Esophagus muscularis mucosa (tissue), 4 donors: ENCODE measurements at regions not wholly inside any gene's neighbourhood (a gene's known extent, or its start where the extent isn't known, plus 50 kb on each side); places are given as distances from the start of the nearest gene placed in this dataset.

ENCODE experiments used
- DNase-seq: peaks from one replicate; pipeline ENCODE4 v3.0.0-alpha.2; 2017; ENCODE audit errors: extremely low spot score
- H3K27ac ChIP-seq, 4 donors: fragments of 200-600 bp; sonication (generic); replicated peaks in 1 of 4; 1 replicate in 3 of 4; 2 replicates in 1 of 4; pipeline ENCODE4 v1.5.1; 2016 to 2019; ENCODE audit warnings: mild to moderate bottlenecking in 1 of 4
- H3K27me3 ChIP-seq, 4 donors: fragments of 200-600 bp; sonication (generic); one replicate each; pipeline versions ENCODE4 v1.5.1 to v1.6.0; 2016 to 2019
- H3K36me3 ChIP-seq, 4 donors: fragments of 200-600 bp; sonication (generic); one replicate each; pipeline ENCODE4 v1.5.1; 2016 to 2019
- H3K4me1 ChIP-seq, 4 donors: fragments of 200-600 bp; sonication (generic); one replicate each; pipeline ENCODE4 v1.5.1; 2016 to 2019
- H3K4me3 ChIP-seq, 4 donors: fragments of 200-600 bp; sonication (generic); 1 replicate in 2 of 4; 2 replicates in 2 of 4; pipeline ENCODE4 v1.5.1; 2016 to 2019; ENCODE audit warnings: mild to moderate bottlenecking in 4 of 4, moderate library complexity in 1 of 4
- H3K9me3 ChIP-seq, 4 donors: fragments of 200-600 bp; sonication (generic); 1 replicate in 3 of 4; 2 replicates in 1 of 4; pipeline ENCODE4 v1.5.1; 2016 to 2019
- EP300 ChIP-seq: sonication (generic); formaldehyde crosslinking; IDR thresholded peaks from one replicate; pipeline ENCODE4 v1.6.1; 2017; ENCODE audit warnings: antibody characterized with exemption
- POLR2A ChIP-seq: fragments of 450-650 bp; IDR thresholded peaks from one replicate; pipeline ENCODE4 v1.6.1; 2017; ENCODE audit warnings: antibody characterized with exemption, moderate library complexity, mild to moderate bottlenecking, low read depth
- POLR2AphosphoS5 ChIP-seq, 2 donors: sonication (generic); formaldehyde crosslinking; IDR thresholded peaks; one replicate each; pipeline ENCODE4 v1.6.1; 2017; ENCODE audit warnings: antibody characterized with exemption in 2 of 2
- WGBS: methylation state at CpG from one replicate; pipeline ENCODE4 v1.1.5; 2018; 5-methylcytosine and 5-hydroxymethylcytosine counted together
- intact Hi-C: fragments of 100-400 bp; cut with DNase I; formaldehyde crosslinking; loops from one replicate; pipeline ENCODE4 v1.15.1; 2023
- TF ChIP-seq, protein P1 (sequence below), 3 experiments: fragments of 200-600 bp in 2 of 3; fragments of 450-650 bp in 1 of 3; sonication (generic) in 2 of 3; IDR thresholded peaks; one replicate each; pipeline ENCODE4 v1.5.1; 2017 to 2019; ENCODE audit warnings: antibody characterized with exemption in 3 of 3, mild to moderate bottlenecking in 2 of 3, moderate library complexity in 1 of 3

- Histone ChIP-seq H3K4me1 (no peaks in the 10 kb centered on the region), H3K36me3 (no peaks in the 10 kb centered on the region), H3K27ac (no peak overlapping the region), H3K9me3 (no peaks in the 10 kb centered on the region), H3K27me3 (no peaks in the 10 kb centered on the region), H3K4me3 (no peak overlapping the region)
- 76% methylated on average over 1 of the region's 1 CpG for WGBS
- TF ChIP-seq POLR2AphosphoS5 (IDR thresholded peaks at IDR 0.05) (no peak), POLR2A (no peak), EP300 (no peak)
- TF ChIP-seq, protein P1, sequence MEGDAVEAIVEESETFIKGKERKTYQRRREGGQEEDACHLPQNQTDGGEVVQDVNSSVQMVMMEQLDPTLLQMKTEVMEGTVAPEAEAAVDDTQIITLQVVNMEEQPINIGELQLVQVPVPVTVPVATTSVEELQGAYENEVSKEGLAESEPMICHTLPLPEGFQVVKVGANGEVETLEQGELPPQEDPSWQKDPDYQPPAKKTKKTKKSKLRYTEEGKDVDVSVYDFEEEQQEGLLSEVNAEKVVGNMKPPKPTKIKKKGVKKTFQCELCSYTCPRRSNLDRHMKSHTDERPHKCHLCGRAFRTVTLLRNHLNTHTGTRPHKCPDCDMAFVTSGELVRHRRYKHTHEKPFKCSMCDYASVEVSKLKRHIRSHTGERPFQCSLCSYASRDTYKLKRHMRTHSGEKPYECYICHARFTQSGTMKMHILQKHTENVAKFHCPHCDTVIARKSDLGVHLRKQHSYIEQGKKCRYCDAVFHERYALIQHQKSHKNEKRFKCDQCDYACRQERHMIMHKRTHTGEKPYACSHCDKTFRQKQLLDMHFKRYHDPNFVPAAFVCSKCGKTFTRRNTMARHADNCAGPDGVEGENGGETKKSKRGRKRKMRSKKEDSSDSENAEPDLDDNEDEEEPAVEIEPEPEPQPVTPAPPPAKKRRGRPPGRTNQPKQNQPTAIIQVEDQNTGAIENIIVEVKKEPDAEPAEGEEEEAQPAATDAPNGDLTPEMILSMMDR (IDR thresholded peaks at IDR 0.05) = no peak
- DNase-seq = no peak
- intact Hi-C loops = no loop called here
These were observed 133.4 kb upstream of the PAPPA start for GRCh38 chr9:116020146-116020545.

GRCh38 chr9:116020801-116021200, 132.8 kb upstream of the PAPPA start:
- no peak for DNase-seq
- no peak for TF ChIP-seq EP300
- no peak for TF ChIP-seq POLR2AphosphoS5 (IDR thresholded peaks at IDR 0.05)
- TF ChIP-seq, protein P1 (IDR thresholded peaks at IDR 0.05) = no peak
- Histone ChIP-seq H3K27me3 (no peaks in the 10 kb centered on the region), H3K27ac (no peak overlapping the region), H3K4me3 (no peak overlapping the region), H3K9me3 (no peaks in the 10 kb centered on the region), H3K4me1 (no peaks in the 10 kb centered on the region), H3K36me3 (no peaks in the 10 kb centered on the region)
- intact Hi-C loops = no loop called here

DNA sequence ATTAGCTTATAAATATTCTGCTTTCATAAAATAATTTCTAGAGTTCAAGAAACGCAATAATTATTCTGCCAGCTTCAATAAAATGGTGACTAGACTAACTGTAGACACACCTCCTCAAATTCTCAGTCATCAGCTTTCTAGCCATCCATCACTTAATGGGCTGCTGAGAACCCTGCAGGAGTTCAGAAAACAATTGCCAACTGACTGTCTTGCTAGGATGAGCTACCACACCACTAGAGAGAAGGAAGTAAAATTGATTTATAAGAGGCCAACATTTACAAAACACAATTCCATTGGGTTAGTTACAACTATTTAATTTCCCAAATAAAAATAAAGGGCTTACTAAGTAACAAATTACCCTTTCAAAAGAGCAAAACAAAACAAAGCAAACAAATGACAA, 126.5 kb upstream of the PAPPA start:
- no peak for TF ChIP-seq EP300
- no peak for TF ChIP-seq POLR2AphosphoS5 (IDR thresholded peaks at IDR 0.05)
- TF ChIP-seq POLR2A = no peak
- TF ChIP-seq, protein P1 (IDR thresholded peaks at IDR 0.05) = no peak
- Histone ChIP-seq H3K27me3 (no peaks in the 10 kb centered on the region), H3K27ac (no peak overlapping the region), H3K9me3 (peaks cover 0 to 12% (median 9%) of the 10 kb centered on the region in 4 donors), H3K36me3 (no peaks in the 10 kb centered on the region), H3K4me3 (no peak overlapping the region), H3K4me1 (no peaks in the 10 kb centered on the region)
- intact Hi-C loops = no loop called here
- 85% methylated on average over 1 of the region's 1 CpG for WGBS
- DNase-seq = no peak

- 60% methylated on average over 1 of the region's 1 CpG for WGBS
- intact Hi-C loops = no loop called here
These were observed 126.1 kb upstream of the PAPPA start for GRCh38 chr9:116027511-116027910.

DNA sequence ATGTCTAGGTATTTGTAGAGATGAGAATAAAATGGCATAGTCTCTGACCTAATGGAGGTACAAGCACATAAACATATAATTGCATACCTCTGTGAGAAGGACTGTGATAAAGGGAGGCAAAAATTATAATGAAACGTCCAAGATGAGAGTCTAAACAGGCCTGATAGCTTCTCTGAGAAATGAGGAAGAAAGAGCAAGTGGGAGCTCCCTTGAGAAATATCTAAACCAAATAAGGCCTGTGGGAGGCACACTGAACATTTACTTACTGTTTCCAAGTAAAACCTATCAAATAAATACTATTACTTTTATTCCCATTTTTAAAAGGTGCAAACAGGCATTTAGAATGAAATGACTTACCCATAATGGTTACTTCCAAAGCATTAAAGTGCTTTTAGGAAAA, 125.6 kb upstream of the PAPPA start:
- H3K27me3 ChIP-seq = no peaks in the 10 kb centered on the region
- H3K4me1 ChIP-seq = no peaks in the 10 kb centered on the region
- no peak for TF ChIP-seq POLR2A
- TF ChIP-seq, protein P1 (IDR thresholded peaks at IDR 0.05) = no peak
- TF ChIP-seq EP300 = no peak
- TF ChIP-seq POLR2AphosphoS5 (IDR thresholded peaks at IDR 0.05) = no peak
- H3K27ac ChIP-seq = no peak overlapping the region
- H3K36me3 ChIP-seq = no peaks in the 10 kb centered on the region
- H3K9me3 ChIP-seq = peaks cover 0 to 12% (median 9%) of the 10 kb centered on the region in 4 donors
- intact Hi-C loops = no loop called here
- no peak for DNase-seq
- 36% methylated on average over 1 of the region's 1 CpG for WGBS
- H3K4me3 ChIP-seq = no peak overlapping the region

More at GRCh38 chr9:116027511-116027910, 126.1 kb upstream of the PAPPA start:
- DNase-seq = no peak
- Histone ChIP-seq H3K36me3 (no peaks in the 10 kb centered on the region), H3K4me3 (no peak overlapping the region), H3K27ac (no peak overlapping the region), H3K9me3 (peaks cover 0 to 12% (median 9%) of the 10 kb centered on the region in 4 donors), H3K4me1 (no peaks in the 10 kb centered on the region), H3K27me3 (no peaks in the 10 kb centered on the region)
- TF ChIP-seq EP300 = no peak
